GM23338 (cell line): ENCODE measurements at regions not wholly inside any gene's neighbourhood (a gene's known extent, or its start where the extent isn't known, plus 50 kb on each side); places are given as distances from the start of the nearest gene placed in this dataset.

ENCODE experiments used
- ATAC-seq: fragments of 200-7000 bp; cut with Tn5 transposase; 3 replicates; pipeline ENCODE4 v1.9.1; 2020
- DNase-seq: peaks from one replicate; pipeline ENCODE4 v3.0.0-alpha.2; 2015; ENCODE audit warnings: low spot score
- H2AFZ ChIP-seq: fragments of 200-600 bp; sonication (generic); 2 replicates; pipeline ENCODE4 v1.8.0; 2016; ENCODE audit warnings: antibody characterized with exemption, mild to moderate bottlenecking, moderate library complexity
- H3F3A ChIP-seq: fragments of 200-600 bp; sonication (generic); replicated peaks from 2 replicates; pipeline ENCODE4 v1.8.0; 2017; ENCODE audit warnings: antibody characterized with exemption, mixed run types, low read depth
- H3K27ac ChIP-seq: fragments of 200-600 bp; sonication (generic); 2 replicates; pipeline ENCODE4 v1.6.1; 2016; ENCODE audit warnings: low read depth
- H3K27me3 ChIP-seq: fragments of 200-600 bp; sonication (generic); 2 replicates; pipeline ENCODE4 v1.8.0; 2016; ENCODE audit warnings: mild to moderate bottlenecking, mixed run types, moderate library complexity; ENCODE audit not compliant: insufficient read depth
- H3K36me3 ChIP-seq: fragments of 200-600 bp; sonication (generic); 2 replicates; pipeline ENCODE4 v1.8.0; 2016; ENCODE audit warnings: mild to moderate bottlenecking; ENCODE audit not compliant: insufficient read depth
- H3K4me1 ChIP-seq: fragments of 200-600 bp; sonication (generic); 2 replicates; pipeline ENCODE4 v1.8.0; 2016; ENCODE audit warnings: mild to moderate bottlenecking, moderate library complexity; ENCODE audit not compliant: insufficient read depth
- H3K4me2 ChIP-seq: fragments of 200-600 bp; sonication (generic); 2 replicates; pipeline ENCODE4 v1.7.1; 2017; ENCODE audit warnings: mixed run types
- H3K4me3 ChIP-seq: fragments of 200-600 bp; sonication (generic); 2 replicates; pipeline ENCODE4 v1.6.1; 2016; ENCODE audit warnings: mixed run types
- H3K79me2 ChIP-seq: fragments of 200-600 bp; sonication (generic); replicated peaks from 2 replicates; pipeline ENCODE4 v1.8.0; 2017; ENCODE audit warnings: mild to moderate bottlenecking; ENCODE audit not compliant: insufficient read depth
- H3K9me2 ChIP-seq: fragments of 200-600 bp; sonication (generic); 2 replicates; pipeline ENCODE4 v1.8.0; 2017; ENCODE audit not compliant: insufficient read depth
- H4K20me1 ChIP-seq: fragments of 200-600 bp; sonication (generic); replicated peaks from 2 replicates; pipeline ENCODE4 v1.8.0; 2017; ENCODE audit warnings: mild to moderate bottlenecking; ENCODE audit not compliant: insufficient read depth
- H3K27ac Mint-ChIP-seq: 2 replicates; pipeline ENCODE4 v1.8.0; 2020; ENCODE audit warnings: inconsistent platforms, mild to moderate bottlenecking, moderate library complexity, mixed read lengths
- H3K27me3 Mint-ChIP-seq: 3 replicates; pipeline ENCODE4 v1.8.0; 2022; ENCODE audit warnings: low read depth, mild to moderate bottlenecking, moderate library complexity, mixed read lengths, inconsistent platforms; ENCODE audit not compliant: insufficient read depth, poor library complexity
- H3K36me3 Mint-ChIP-seq: 3 replicates; pipeline ENCODE4 v1.8.0; 2021; ENCODE audit warnings: low read depth, mild to moderate bottlenecking, inconsistent platforms, moderate library complexity, mixed read lengths
- H3K4me1 Mint-ChIP-seq: 3 replicates; pipeline ENCODE4 v1.8.0; 2020; ENCODE audit warnings: mild to moderate bottlenecking, inconsistent platforms, mixed read lengths
- H3K4me3 Mint-ChIP-seq: 3 replicates; pipeline ENCODE4 v1.8.0; 2021; ENCODE audit warnings: moderate library complexity, mild to moderate bottlenecking, inconsistent platforms, mixed read lengths
- H3K9me3 Mint-ChIP-seq: 3 replicates; pipeline ENCODE4 v1.8.0; 2020; ENCODE audit warnings: moderate library complexity, mild to moderate bottlenecking, inconsistent platforms, mixed read lengths
- CREB1 ChIP-seq: fragments of 250-450 bp; sonication (Bioruptor Pico); IDR thresholded peaks from 2 replicates; pipeline ENCODE4 v1.5.0; 2020; ENCODE audit warnings: low read depth, mild to moderate bottlenecking, moderate library complexity
- EZH2 ChIP-seq: fragments of 200-600 bp; sonication (generic); IDR thresholded peaks from one replicate; pipeline ENCODE4 v1.8.0; 2017; ENCODE audit warnings: antibody characterized with exemption, mild to moderate bottlenecking, low read depth; ENCODE audit not compliant: unreplicated experiment
- EZH2phosphoT487 ChIP-seq: fragments of 200-600 bp; sonication (generic); IDR thresholded peaks from one replicate; pipeline ENCODE4 v1.8.1; 2018; ENCODE audit warnings: antibody characterized with exemption; ENCODE audit not compliant: unreplicated experiment
- JUNB ChIP-seq: IDR thresholded peaks from one replicate; pipeline ENCODE4 v1.6.1; 2016; ENCODE audit warnings: antibody characterized with exemption; ENCODE audit not compliant: unreplicated experiment
- NANOG ChIP-seq: IDR thresholded peaks from 2 replicates; pipeline ENCODE4 v1.6.1; 2016; ENCODE audit warnings: antibody characterized with exemption, borderline replicate concordance
- POLR2AphosphoS5 ChIP-seq: IDR thresholded peaks from 2 replicates; pipeline ENCODE4 v1.6.1; 2016; ENCODE audit warnings: antibody characterized with exemption, low read depth
- STAT1 ChIP-seq: IDR thresholded peaks from one replicate; pipeline ENCODE4 v1.6.1; 2016; ENCODE audit warnings: antibody characterized with exemption; ENCODE audit not compliant: unreplicated experiment
- ZNF114 ChIP-seq: fragments of 250-450 bp; sonication (Bioruptor Pico); IDR thresholded peaks from 2 replicates; pipeline ENCODE4 v1.5.0; 2020; ENCODE audit warnings: mild to moderate bottlenecking, moderate library complexity
- ZNF331 ChIP-seq: fragments of 250-450 bp; sonication (Bioruptor Pico); IDR thresholded peaks from 2 replicates; pipeline ENCODE4 v1.5.0; 2020; ENCODE audit warnings: low read depth, mild to moderate bottlenecking, moderate library complexity
- TF ChIP-seq, protein P1 (sequence below): IDR thresholded peaks from one replicate; pipeline ENCODE4 v1.6.1; 2018; ENCODE audit warnings: antibody characterized with exemption; ENCODE audit not compliant: unreplicated experiment
- TF ChIP-seq, protein P2 (sequence below): IDR thresholded peaks from 2 replicates; pipeline ENCODE4 v1.6.1; 2016; ENCODE audit warnings: antibody characterized with exemption
- TF ChIP-seq, protein P3 (sequence below), 2 experiments: fragments of 200-600 bp in 1 of 2; sonication (generic) in 1 of 2; conservative IDR thresholded peaks; 2 replicates each; pipeline versions ENCODE4 v1.5.1 to v1.6.1; 2016 to 2017; ENCODE audit warnings: antibody characterized with exemption in 2 of 2, low read depth in 2 of 2, mild to moderate bottlenecking in 2 of 2, moderate library complexity in 1 of 2

DNA sequence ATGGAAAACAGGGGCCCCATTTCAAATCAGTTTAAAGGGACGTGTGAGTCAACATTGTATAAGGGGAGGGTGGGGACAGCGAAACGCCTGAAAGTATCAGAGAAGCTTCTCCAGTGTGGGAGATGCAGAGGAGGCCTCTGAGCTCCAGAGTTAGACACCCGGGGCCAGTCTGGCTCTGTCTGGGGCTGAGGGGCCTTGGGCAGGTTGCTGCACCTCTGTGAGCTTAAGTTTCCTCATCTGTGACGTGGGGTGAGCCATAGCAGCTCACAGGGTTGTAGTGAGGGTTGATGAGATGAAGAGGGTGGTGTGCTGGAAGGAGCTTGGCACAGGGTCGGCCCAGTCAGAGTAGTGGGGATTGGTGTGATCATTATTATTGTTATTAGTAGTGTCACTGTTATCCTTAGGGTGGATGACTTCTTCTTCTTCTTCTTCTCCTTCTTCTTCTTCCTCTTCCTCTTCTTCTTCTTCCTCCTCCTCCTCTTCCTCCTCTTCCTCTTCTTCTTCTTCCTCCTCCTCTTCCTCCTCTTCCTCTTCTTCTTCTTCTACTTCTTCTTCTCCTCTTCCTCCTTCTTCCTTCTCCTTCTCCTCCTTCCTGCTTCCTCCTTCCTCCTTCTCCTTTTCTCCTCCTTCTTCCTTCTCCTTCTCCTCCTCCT, 282.0 kb downstream of the PTPRU start:
- no peak for DNase-seq
- H3K36me3 ChIP-seq = no peaks in the 10 kb centered on the region
- no peaks in the 10 kb centered on the region for H3K9me2 ChIP-seq
- Mint-ChIP-seq H3K36me3 (no peaks in the 10 kb centered on the region; the same call in 2 of the 3 replicates), H3K9me3 (peaks cover 6% of the 10 kb centered on the region; the same call in 2 of the 3 replicates), H3K27me3 (peaks cover 3% of the 10 kb centered on the region), H3K27ac (no peak overlapping the region), H3K4me3 (no peak overlapping the region), H3K4me1 (peaks cover 4% of the 10 kb centered on the region)
- H3F3A ChIP-seq = no peaks in the 10 kb centered on the region
- no peaks in the 10 kb centered on the region for H3K79me2 ChIP-seq
- H3K4me3 ChIP-seq = no peak overlapping the region
- no peak overlapping the region for H3K4me2 ChIP-seq
- ATAC-seq = no peak
- no peak overlapping the region for H2AFZ ChIP-seq
- TF ChIP-seq, protein P1, sequence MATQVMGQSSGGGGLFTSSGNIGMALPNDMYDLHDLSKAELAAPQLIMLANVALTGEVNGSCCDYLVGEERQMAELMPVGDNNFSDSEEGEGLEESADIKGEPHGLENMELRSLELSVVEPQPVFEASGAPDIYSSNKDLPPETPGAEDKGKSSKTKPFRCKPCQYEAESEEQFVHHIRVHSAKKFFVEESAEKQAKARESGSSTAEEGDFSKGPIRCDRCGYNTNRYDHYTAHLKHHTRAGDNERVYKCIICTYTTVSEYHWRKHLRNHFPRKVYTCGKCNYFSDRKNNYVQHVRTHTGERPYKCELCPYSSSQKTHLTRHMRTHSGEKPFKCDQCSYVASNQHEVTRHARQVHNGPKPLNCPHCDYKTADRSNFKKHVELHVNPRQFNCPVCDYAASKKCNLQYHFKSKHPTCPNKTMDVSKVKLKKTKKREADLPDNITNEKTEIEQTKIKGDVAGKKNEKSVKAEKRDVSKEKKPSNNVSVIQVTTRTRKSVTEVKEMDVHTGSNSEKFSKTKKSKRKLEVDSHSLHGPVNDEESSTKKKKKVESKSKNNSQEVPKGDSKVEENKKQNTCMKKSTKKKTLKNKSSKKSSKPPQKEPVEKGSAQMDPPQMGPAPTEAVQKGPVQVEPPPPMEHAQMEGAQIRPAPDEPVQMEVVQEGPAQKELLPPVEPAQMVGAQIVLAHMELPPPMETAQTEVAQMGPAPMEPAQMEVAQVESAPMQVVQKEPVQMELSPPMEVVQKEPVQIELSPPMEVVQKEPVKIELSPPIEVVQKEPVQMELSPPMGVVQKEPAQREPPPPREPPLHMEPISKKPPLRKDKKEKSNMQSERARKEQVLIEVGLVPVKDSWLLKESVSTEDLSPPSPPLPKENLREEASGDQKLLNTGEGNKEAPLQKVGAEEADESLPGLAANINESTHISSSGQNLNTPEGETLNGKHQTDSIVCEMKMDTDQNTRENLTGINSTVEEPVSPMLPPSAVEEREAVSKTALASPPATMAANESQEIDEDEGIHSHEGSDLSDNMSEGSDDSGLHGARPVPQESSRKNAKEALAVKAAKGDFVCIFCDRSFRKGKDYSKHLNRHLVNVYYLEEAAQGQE = no peak
- TF ChIP-seq NANOG = no peak
- TF ChIP-seq POLR2AphosphoS5 = no peak
- TF ChIP-seq, protein P2, sequence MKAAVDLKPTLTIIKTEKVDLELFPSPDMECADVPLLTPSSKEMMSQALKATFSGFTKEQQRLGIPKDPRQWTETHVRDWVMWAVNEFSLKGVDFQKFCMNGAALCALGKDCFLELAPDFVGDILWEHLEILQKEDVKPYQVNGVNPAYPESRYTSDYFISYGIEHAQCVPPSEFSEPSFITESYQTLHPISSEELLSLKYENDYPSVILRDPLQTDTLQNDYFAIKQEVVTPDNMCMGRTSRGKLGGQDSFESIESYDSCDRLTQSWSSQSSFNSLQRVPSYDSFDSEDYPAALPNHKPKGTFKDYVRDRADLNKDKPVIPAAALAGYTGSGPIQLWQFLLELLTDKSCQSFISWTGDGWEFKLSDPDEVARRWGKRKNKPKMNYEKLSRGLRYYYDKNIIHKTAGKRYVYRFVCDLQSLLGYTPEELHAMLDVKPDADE = no peak
- no peak overlapping the region for H3K27ac ChIP-seq
- H3K4me1 ChIP-seq = no peaks in the 10 kb centered on the region
- no peaks in the 10 kb centered on the region for H3K27me3 ChIP-seq
- H4K20me1 ChIP-seq = no peaks in the 10 kb centered on the region

DNA sequence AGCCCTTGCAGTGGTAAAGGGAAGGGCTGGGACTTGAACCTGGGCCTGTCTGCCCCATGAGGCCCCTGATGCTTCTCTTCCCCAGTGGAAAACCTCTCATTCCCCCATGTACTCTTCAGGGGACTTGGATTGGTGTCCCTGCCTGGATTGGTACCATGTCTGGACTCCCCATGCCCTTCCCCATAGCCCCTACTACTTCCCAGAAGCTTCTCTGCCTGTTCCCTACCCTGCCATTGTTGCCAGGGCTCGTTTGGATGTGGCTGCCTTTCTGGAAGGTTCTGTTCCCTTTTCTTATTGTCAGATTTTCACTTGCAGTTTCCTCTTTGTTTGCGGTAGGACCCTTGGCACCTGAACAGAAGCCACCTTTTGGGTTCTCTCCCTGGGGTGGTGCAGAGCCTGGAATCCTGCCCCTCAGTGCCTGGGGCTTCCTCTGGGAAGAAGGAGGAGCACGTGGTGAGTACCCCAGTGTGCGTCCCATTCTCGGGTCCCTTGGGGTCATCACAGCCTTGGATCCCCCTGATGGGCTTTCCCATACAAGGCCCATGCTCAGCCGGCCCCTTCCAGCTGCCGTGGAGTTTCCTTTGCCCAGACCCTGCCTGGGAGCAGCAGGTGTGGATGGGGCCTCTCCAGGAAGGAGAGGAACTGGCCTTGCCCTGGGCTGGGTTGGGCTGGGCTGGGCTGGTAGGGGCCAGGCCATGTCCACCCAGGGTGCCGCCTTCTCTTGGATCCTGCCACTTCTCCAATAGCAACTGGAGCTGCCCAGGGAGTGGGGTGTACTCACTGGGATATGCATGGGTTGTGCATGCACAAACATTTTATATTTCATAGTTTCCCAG, 281.1 kb downstream of the PTPRU start:
- no peaks in the 10 kb centered on the region for H3K9me2 ChIP-seq
- H3F3A ChIP-seq = no peaks in the 10 kb centered on the region
- no peak overlapping the region for H3K27ac ChIP-seq
- peaks cover 2% of the 10 kb centered on the region for H3K27me3 Mint-ChIP-seq
- H3K4me2 ChIP-seq = no peak overlapping the region
- no peaks in the 10 kb centered on the region for H3K36me3 ChIP-seq
- H3K27ac Mint-ChIP-seq = no peak overlapping the region
- DNase-seq (no peak), ATAC-seq (no peak)
- H3K27me3 ChIP-seq = no peaks in the 10 kb centered on the region
- no peaks in the 10 kb centered on the region for H3K4me1 ChIP-seq
- no peaks in the 10 kb centered on the region for H3K79me2 ChIP-seq
- no peaks in the 10 kb centered on the region for H3K4me1 Mint-ChIP-seq
- H3K4me3 ChIP-seq = no peak overlapping the region
- no peaks in the 10 kb centered on the region for H4K20me1 ChIP-seq
- H3K9me3 Mint-ChIP-seq = peaks cover 6% of the 10 kb centered on the region; the same call in 2 of the 3 replicates
- no peaks in the 10 kb centered on the region; the same call in 2 of the 3 replicates for H3K36me3 Mint-ChIP-seq
- no peak overlapping the region for H3K4me3 Mint-ChIP-seq
- no peak overlapping the region for H2AFZ ChIP-seq
- TF ChIP-seq ZNF114 (no peak), NANOG (no peak), ZNF331 (CRISPR knock-in tag) (no peak), EZH2phosphoT487 (no peak), EZH2 (no peak), POLR2AphosphoS5 (no peak), CREB1 (CRISPR knock-in tag) (no peak), JUNB (no peak), STAT1 (no peak)
- TF ChIP-seq, protein P3, sequence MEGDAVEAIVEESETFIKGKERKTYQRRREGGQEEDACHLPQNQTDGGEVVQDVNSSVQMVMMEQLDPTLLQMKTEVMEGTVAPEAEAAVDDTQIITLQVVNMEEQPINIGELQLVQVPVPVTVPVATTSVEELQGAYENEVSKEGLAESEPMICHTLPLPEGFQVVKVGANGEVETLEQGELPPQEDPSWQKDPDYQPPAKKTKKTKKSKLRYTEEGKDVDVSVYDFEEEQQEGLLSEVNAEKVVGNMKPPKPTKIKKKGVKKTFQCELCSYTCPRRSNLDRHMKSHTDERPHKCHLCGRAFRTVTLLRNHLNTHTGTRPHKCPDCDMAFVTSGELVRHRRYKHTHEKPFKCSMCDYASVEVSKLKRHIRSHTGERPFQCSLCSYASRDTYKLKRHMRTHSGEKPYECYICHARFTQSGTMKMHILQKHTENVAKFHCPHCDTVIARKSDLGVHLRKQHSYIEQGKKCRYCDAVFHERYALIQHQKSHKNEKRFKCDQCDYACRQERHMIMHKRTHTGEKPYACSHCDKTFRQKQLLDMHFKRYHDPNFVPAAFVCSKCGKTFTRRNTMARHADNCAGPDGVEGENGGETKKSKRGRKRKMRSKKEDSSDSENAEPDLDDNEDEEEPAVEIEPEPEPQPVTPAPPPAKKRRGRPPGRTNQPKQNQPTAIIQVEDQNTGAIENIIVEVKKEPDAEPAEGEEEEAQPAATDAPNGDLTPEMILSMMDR (conservative IDR thresholded peaks at IDR 0.05; ENCODE audit: low read depth in 2 of 2) = no peak
- TF ChIP-seq, protein P1 = no peak
